ENCODE measurements at regions not wholly inside any gene's neighbourhood (a gene's known extent, or its start where the extent isn't known, plus 50 kb on each side); places are given as distances from the start of the nearest gene placed in this dataset.

DNA sequence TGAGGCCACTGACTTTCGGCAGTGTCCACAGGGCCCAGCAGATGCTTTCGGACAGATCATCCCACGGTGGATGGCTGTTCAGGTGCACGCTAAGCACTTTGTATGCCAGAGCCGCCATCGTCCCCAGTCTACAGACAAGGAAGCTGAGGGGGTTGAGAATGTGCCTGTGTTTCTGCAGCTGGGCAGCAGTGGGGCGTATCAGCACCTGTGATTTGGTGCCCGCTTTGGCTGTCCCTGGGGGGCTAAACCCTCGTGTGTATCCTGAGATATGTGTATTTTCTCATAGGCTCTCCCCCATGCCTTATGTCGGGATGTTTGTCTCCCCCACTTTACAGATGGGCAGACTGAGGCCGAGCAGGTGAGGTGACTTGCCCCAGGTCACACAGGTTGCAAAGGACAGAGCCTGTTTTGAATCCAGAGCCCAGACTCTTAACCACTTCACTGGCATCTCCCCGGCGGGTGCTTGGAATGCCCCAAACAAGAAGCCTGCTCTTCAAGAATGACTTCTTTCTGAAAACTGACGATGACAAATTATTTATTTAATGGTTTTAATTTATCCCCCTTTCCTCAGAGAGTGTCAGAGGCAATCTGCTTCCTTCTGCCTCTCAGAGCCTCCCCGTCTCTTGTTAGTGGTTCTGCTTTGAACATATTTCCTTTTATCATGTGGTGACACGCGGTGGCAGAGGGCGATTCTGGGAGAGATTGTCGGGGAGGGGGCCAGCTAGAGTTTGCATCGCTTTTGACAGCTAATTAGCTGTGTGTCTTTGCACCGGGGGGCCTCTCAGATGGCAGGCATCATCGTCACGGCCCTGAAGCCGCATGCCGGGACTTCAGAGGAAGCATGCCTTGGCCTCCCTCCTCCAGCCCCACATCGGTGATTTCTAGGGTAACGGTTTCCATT lies 149.6 kb upstream of the CIBAR2 start:
- no peak for DNase-seq

More for the DNA sequence above, 149.6 kb upstream of the CIBAR2 start:
- Histone ChIP-seq H2AFZ (ENCODE audit: low read depth) (no peak overlapping the region), H3K36me3 (replicated peaks in 1 of 2; ENCODE audit: control insufficient read depth in 1 of 2, insufficient read depth in 2 of 2, low read length in 1 of 2) (no peaks in the 10 kb centered on the region), H3K4me3 (ENCODE audit: low read depth in 2 of 2, low read length in 1 of 2) (no peak overlapping the region), H3F3A (replicated peaks; ENCODE audit: insufficient read depth) (no peaks in the 10 kb centered on the region), H3K4me1 (ENCODE audit: control insufficient read depth in 1 of 2, insufficient read depth in 2 of 2, low read depth in 1 of 2, low read length in 1 of 2) (peaks cover 0 to 51% of the 10 kb centered on the region in 2 experiments; a peak in 1 of 4 replicates), H3K9me2 (no peaks in the 10 kb centered on the region), H3K9me3 (no peaks in the 10 kb centered on the region), H3K4me2 (no peak overlapping the region), H4K20me1 (ENCODE audit: insufficient read depth) (peaks cover 7% of the 10 kb centered on the region; the same call in 1 of the 2 replicates), H3K9ac (no peak overlapping the region), H3K27me3 (ENCODE audit: insufficient read depth) (no peaks in the 10 kb centered on the region), H3K79me2 (ENCODE audit: insufficient read depth) (no peaks in the 10 kb centered on the region), H3K27ac (ENCODE audit: low read depth in 2 of 2, low read length in 1 of 2) (no peak overlapping the region)
- POLR2A ChIA-PET: no interaction called here
- CTCF ChIA-PET: interaction anchor here (1.0 to 13.0 kb wide), 5 partner anchors 13 to 147 kb away, joined by 4 to 180 read pairs (median 9); no protein-coding TSS in a partner anchor
- no peak for TF ChIP-seq MAX (IDR thresholded peaks at IDR 0.05; ENCODE audit: low read depth)
- no peak for TF ChIP-seq PBX3 (IDR thresholded peaks at IDR 0.05)
- no peak for TF ChIP-seq TEAD4 (IDR thresholded peaks at IDR 0.05; ENCODE audit: borderline replicate concordance, insufficient read depth)
- TF ChIP-seq EZH2phosphoT487 (IDR thresholded peaks at IDR 0.05; ENCODE audit: borderline replicate concordance, low read depth): no peak
- TF ChIP-seq JUND (IDR thresholded peaks at IDR 0.05): no peak
- TF ChIP-seq RFX5 (IDR thresholded peaks at IDR 0.05; ENCODE audit: low read length): no peak
- TF ChIP-seq SIN3A (IDR thresholded peaks at IDR 0.05; ENCODE audit: borderline replicate concordance, low read depth, low read length): no peak
- no peak for TF ChIP-seq RXRA (IDR thresholded peaks at IDR 0.05; ENCODE audit: borderline replicate concordance, low read depth)
- TF ChIP-seq TAF1 (IDR thresholded peaks at IDR 0.05; ENCODE audit: borderline replicate concordance, low read depth, low read length): no peak
- no peak for TF ChIP-seq EP300 (IDR thresholded peaks at IDR 0.05; ENCODE audit: borderline replicate concordance in 1 of 2, low read depth in 1 of 2, low read length in 1 of 2)
- no peak for TF ChIP-seq ZBTB33 (IDR thresholded peaks at IDR 0.05; ENCODE audit: borderline replicate concordance, low read depth)
- TF ChIP-seq NRF1 (IDR thresholded peaks at IDR 0.05; ENCODE audit: low read depth, low read length): no peak
- TF ChIP-seq RAD21 (IDR thresholded peaks at IDR 0.05; ENCODE audit: low read length): no peak
- no peak for TF ChIP-seq FOXJ3 (CRISPR knock-in tag; IDR thresholded peaks at IDR 0.05)
- no peak for TF ChIP-seq YY1 (IDR thresholded peaks at IDR 0.05; ENCODE audit: low read depth)
- TF ChIP-seq GABPA (IDR thresholded peaks at IDR 0.05; ENCODE audit: low read depth): no peak
- TF ChIP-seq FOXM1 (IDR thresholded peaks at IDR 0.05; ENCODE audit: low read depth): no peak
- no peak for TF ChIP-seq POLR2AphosphoS5 (IDR thresholded peaks at IDR 0.05; ENCODE audit: low read depth, low read length)
- WGBS (ENCODE audit: low lambda C conversion rate): 89% methylated on average over 17 of the region's 27 CpGs
